ENCODE measurements at regions not wholly inside any gene's neighbourhood (a gene's known extent, or its start where the extent isn't known, plus 50 kb on each side); places are given as distances from the start of the nearest gene placed in this dataset.
A peak's percentile ranks its signal among the peaks of the same experiment; 100 is the strongest.

DNA sequence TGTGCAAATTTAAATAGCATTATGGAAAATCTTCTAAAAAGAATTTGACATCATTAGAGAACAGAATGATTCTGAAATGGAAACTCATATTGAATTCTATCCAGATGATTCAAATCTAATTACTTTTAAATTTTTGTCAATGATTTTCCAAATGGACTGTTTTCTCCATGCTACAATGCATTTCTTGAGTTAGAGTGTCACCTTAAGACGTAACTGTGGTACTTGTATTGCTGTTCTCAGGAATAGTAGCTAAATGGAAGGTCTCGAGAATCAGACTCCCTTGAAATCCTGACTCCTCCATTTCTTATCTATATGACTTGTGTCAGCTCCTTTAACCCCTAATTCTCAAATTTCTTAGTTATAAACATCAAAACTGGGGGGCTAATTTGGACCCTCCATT is 102.3 kb downstream of the P2RY1 start:
- DNase-seq (ENCODE audit: low spot score), result no peak
- no peaks in the 10 kb centered on the region for H3K36me3 Mint-ChIP-seq (ENCODE audit: low read depth)
- peak; percentile 53 for TF ChIP-seq CTCF (IDR thresholded peaks at IDR 0.05)

DNA sequence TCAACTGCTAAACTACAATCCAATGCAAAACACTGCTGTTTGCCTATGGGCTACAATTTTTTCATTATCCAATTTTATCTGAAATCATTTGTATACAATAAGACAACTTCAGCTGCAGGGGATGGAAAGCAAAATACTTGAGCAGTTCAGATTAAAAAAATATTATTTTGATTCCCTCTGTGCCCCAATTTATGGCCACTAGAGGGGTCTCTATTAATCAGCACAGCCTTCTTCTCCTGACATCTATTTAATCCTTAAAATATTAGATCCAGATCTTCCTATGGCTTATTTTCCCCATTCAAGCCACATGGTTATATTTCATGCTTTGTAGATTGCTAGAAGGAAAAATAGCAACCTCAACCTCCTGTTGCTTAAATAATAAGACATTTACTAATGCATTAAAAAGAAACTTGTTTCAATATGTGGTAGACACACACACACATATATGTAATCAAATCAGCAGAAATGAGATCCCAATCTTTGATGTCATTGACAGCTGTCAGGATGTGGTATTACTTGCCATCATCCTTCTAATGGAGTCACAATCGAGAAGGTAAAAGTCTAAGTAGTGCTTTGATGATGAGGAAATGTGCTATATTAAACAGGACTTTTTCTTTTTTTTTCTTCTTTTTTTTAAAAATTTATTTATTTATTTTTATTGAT is 104.2 kb downstream of the P2RY1 start:
- no peak overlapping the region for H3K27ac Mint-ChIP-seq (ENCODE audit: unreplicated experiment)
- H3K4me1 Mint-ChIP-seq (ENCODE audit: low read depth), result peaks cover 4% of the 10 kb centered on the region
- no peaks in the 10 kb centered on the region for H3K9me3 Mint-ChIP-seq (ENCODE audit: low read depth)
- TF ChIP-seq CTCF (IDR thresholded peaks at IDR 0.05), result peak; percentile 30
- H3K4me3 Mint-ChIP-seq (ENCODE audit: unreplicated experiment), result no peak overlapping the region
- H3K36me3 Mint-ChIP-seq (ENCODE audit: low read depth), result no peaks in the 10 kb centered on the region
- H3K27me3 Mint-ChIP-seq (ENCODE audit: low read depth), result peaks cover 7% of the 10 kb centered on the region
- no peak for DNase-seq (ENCODE audit: low spot score)

More for the DNA sequence above, 102.3 kb downstream of the P2RY1 start:
- Mint-ChIP-seq H3K27ac (ENCODE audit: unreplicated experiment) (no peak overlapping the region), H3K27me3 (ENCODE audit: low read depth) (peaks cover 10% of the 10 kb centered on the region), H3K4me3 (ENCODE audit: unreplicated experiment) (no peak overlapping the region), H3K4me1 (ENCODE audit: low read depth) (no peaks in the 10 kb centered on the region), H3K9me3 (ENCODE audit: low read depth) (no peaks in the 10 kb centered on the region)

GRCh38 chr3:152941859-152942258 is 106.9 kb downstream of the P2RY1 start:
- DNase-seq (ENCODE audit: low spot score), result no peak
- TF ChIP-seq CTCF (IDR thresholded peaks at IDR 0.05), result no peak

DNA sequence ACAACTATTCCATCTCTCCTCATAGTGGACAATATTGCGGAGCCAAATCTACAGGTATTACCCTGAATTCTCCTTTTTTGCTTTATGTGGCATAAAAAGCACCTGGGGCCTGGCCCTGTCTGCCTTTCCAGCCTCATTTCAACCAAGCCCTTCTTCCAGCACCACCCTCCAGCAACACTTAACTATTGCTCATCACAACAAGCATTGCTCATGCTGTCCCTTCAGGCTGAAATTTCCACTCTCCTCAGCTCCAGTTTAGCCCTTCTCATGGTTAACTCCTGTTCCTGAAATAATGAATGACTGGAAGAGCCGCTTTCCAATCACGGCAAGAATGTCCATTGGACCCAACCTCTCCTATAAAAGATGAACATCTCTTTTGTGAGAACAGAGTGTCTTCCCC is 107.4 kb downstream of the P2RY1 start:
- Mint-ChIP-seq H3K4me1 (ENCODE audit: low read depth) (peaks cover 4% of the 10 kb centered on the region), H3K27ac (ENCODE audit: unreplicated experiment) (no peak overlapping the region), H3K36me3 (ENCODE audit: low read depth) (no peaks in the 10 kb centered on the region), H3K27me3 (ENCODE audit: low read depth) (no peaks in the 10 kb centered on the region), H3K9me3 (ENCODE audit: low read depth) (no peaks in the 10 kb centered on the region), H3K4me3 (ENCODE audit: unreplicated experiment) (no peak overlapping the region)
- no peak for DNase-seq (ENCODE audit: low spot score)
- no peak for TF ChIP-seq CTCF (IDR thresholded peaks at IDR 0.05)

More at GRCh38 chr3:152941859-152942258, 106.9 kb downstream of the P2RY1 start:
- no peaks in the 10 kb centered on the region for H3K9me3 Mint-ChIP-seq (ENCODE audit: low read depth)
- peaks cover 4% of the 10 kb centered on the region for H3K4me1 Mint-ChIP-seq (ENCODE audit: low read depth)
- H3K36me3 Mint-ChIP-seq (ENCODE audit: low read depth), result no peaks in the 10 kb centered on the region
- H3K4me3 Mint-ChIP-seq (ENCODE audit: unreplicated experiment), result no peak overlapping the region
- no peak overlapping the region for H3K27ac Mint-ChIP-seq (ENCODE audit: unreplicated experiment)
- no peaks in the 10 kb centered on the region for H3K27me3 Mint-ChIP-seq (ENCODE audit: low read depth)

DNA sequence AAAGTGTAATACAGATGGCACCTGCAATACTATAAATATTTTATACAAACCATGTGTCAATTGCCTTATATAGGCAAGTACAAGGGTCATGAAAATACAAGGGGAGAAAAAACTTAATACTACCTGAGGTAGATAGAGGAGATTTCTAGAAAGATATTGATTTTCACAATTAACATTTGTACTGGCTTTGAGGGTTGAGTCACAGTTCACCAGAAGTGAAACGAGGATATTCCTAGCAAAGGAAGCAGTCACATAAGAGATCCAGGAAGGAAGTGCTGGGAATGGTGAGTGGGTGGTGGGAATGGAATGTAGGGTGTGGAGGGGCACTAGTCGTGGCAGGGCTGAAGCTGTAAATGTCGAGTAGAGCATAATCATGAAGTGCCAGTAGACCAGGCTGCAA is 108.7 kb downstream of the P2RY1 start:
- H3K36me3 Mint-ChIP-seq (ENCODE audit: low read depth), result no peaks in the 10 kb centered on the region
- peaks cover under 1% of the 10 kb centered on the region for H3K27me3 Mint-ChIP-seq (ENCODE audit: low read depth)
- TF ChIP-seq CTCF (IDR thresholded peaks at IDR 0.05), result no peak
- no peak overlapping the region for H3K27ac Mint-ChIP-seq (ENCODE audit: unreplicated experiment)
- DNase-seq (ENCODE audit: low spot score), result no peak
- no peak overlapping the region for H3K4me3 Mint-ChIP-seq (ENCODE audit: unreplicated experiment)
- H3K4me1 Mint-ChIP-seq (ENCODE audit: low read depth), result peaks cover 4% of the 10 kb centered on the region
- H3K9me3 Mint-ChIP-seq (ENCODE audit: low read depth), result no peaks in the 10 kb centered on the region
